ENCODE measurements at regions not wholly inside any gene's neighbourhood (a gene's known extent, or its start where the extent isn't known, plus 50 kb on each side); places are given as distances from the start of the nearest gene placed in this dataset.

DNA sequence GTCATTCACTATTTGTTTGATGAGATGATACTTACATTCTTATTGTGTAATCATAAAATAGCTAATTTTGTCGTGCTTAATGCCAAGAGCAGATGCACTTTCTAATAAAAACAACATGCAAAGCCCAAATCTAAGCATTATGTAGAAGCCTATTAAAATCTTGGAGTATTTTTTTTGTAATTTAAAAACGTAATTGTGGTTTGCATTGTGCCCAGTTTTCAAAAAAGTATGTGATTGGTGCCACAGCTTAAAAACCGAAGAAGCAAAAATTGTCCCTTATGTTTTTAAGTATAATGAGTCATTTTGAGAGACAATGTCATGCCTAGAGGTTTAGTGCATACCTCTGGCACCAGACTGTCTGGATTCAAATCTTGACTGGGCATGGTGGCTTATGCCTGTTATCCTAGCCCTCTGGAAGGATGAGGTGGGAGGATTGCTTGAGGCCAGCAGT is 464.8 kb upstream of the RGS6 start:
- Histone ChIP-seq H3K36me3 (no peaks in the 10 kb centered on the region), H3K27ac (replicated peaks in 1 of 4) (no peak overlapping the region), H3K9me3 (no peaks in the 10 kb centered on the region), H3K4me1 (peaks cover 0 to 9% (median 0%) of the 10 kb centered on the region in 4 donors), H3K4me3 (no peak overlapping the region), H3K27me3 (no peaks in the 10 kb centered on the region)
- no peak for DNase-seq (ENCODE audit: extremely low spot score)
- intact Hi-C loops (cut with DNase I): no loop called here
- 72% methylated on average over 3 of the region's 3 CpGs for WGBS
- TF ChIP-seq, protein P1, sequence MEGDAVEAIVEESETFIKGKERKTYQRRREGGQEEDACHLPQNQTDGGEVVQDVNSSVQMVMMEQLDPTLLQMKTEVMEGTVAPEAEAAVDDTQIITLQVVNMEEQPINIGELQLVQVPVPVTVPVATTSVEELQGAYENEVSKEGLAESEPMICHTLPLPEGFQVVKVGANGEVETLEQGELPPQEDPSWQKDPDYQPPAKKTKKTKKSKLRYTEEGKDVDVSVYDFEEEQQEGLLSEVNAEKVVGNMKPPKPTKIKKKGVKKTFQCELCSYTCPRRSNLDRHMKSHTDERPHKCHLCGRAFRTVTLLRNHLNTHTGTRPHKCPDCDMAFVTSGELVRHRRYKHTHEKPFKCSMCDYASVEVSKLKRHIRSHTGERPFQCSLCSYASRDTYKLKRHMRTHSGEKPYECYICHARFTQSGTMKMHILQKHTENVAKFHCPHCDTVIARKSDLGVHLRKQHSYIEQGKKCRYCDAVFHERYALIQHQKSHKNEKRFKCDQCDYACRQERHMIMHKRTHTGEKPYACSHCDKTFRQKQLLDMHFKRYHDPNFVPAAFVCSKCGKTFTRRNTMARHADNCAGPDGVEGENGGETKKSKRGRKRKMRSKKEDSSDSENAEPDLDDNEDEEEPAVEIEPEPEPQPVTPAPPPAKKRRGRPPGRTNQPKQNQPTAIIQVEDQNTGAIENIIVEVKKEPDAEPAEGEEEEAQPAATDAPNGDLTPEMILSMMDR (IDR thresholded peaks at IDR 0.05): no peak
- TF ChIP-seq POLR2AphosphoS5 (IDR thresholded peaks at IDR 0.05) (no peak), POLR2A (IDR thresholded peaks at IDR 0.05; ENCODE audit: low read depth) (no peak), EP300 (IDR thresholded peaks at IDR 0.05) (no peak)

DNA sequence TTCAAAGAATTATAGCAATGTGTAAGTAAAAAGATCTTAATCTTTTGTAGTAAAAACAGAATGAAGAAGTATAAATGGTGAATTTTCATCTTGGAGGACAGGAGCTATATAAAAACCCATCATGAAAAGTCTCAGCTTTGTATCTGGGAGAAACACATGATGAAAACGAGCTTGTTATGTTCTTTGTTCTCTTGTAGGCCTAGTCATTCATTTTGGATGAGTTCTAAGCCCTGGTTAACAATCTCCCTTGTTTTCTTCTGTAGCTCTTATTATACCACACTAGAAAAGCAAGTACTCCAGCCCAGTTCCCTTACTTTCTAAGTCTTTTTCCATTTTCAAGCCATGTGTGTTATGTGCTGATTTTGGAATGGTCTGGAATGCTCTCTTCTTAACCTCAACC is 463.5 kb upstream of the RGS6 start:
- TF ChIP-seq POLR2AphosphoS5 (IDR thresholded peaks at IDR 0.05) (no peak), POLR2A (IDR thresholded peaks at IDR 0.05; ENCODE audit: low read depth) (no peak), EP300 (IDR thresholded peaks at IDR 0.05) (no peak)
- TF ChIP-seq, protein P1 (IDR thresholded peaks at IDR 0.05): no peak

DNA sequence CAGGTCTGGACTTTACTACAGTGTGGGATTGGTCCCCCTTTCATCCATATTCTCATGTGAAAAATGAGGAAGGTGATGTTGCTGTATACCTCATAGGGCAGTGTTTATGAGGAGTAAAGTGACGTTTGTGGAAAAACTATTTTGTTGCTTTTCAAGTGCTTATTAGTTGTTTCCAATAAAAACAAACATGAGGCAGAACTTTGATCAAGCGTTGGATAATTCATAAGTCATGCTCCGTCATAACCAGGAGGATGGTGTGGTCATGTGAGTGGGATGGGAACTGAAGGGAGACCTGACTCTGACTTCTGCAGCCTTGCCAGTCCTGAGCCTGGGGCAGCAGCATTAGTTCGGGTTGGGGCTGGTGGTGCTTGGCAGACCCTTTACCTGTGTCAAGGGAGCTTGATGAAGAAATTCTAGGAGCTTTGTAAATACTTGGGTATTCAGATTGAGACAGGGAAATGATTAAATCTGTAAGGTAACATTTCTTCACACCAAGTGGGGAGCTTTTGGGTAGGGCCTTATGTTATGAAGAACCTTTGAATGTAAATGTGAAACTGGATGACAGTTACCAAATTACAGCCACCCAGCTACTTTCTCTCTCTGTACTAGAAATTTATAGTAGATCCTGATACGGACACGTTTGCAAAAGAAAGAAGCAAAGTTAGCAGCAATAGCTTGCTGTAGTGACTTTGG is 462.4 kb upstream of the RGS6 start:
- no peak overlapping the region for H3K27ac ChIP-seq (replicated peaks in 1 of 4)
- intact Hi-C loops (cut with DNase I): no loop called here
- TF ChIP-seq POLR2A (IDR thresholded peaks at IDR 0.05; ENCODE audit: low read depth): no peak
- TF ChIP-seq, protein P1 (IDR thresholded peaks at IDR 0.05): no peak
- no peak for TF ChIP-seq EP300 (IDR thresholded peaks at IDR 0.05)
- TF ChIP-seq POLR2AphosphoS5 (IDR thresholded peaks at IDR 0.05): no peak
- H3K4me1 ChIP-seq: peaks cover 0 to 22% (median 6%) of the 10 kb centered on the region in 4 donors
- H3K36me3 ChIP-seq: no peaks in the 10 kb centered on the region
- 71% methylated on average over 6 of the region's 6 CpGs for WGBS
- DNase-seq (ENCODE audit: extremely low spot score): no peak
- no peak overlapping the region for H3K4me3 ChIP-seq
- H3K27me3 ChIP-seq: no peaks in the 10 kb centered on the region
- H3K9me3 ChIP-seq: no peaks in the 10 kb centered on the region

More for the DNA sequence above, 463.5 kb upstream of the RGS6 start:
- H3K36me3 ChIP-seq: no peaks in the 10 kb centered on the region
- peaks cover 0 to 11% (median under 1%) of the 10 kb centered on the region in 4 donors for H3K4me1 ChIP-seq
- WGBS: 76% methylated on average over 1 of the region's 1 CpG
- DNase-seq (ENCODE audit: extremely low spot score): no peak
- no peaks in the 10 kb centered on the region for H3K27me3 ChIP-seq
- no peaks in the 10 kb centered on the region for H3K9me3 ChIP-seq
- H3K27ac ChIP-seq (replicated peaks in 1 of 4): no peak overlapping the region
- H3K4me3 ChIP-seq: no peak overlapping the region
- intact Hi-C loops (cut with DNase I): no loop called here

DNA sequence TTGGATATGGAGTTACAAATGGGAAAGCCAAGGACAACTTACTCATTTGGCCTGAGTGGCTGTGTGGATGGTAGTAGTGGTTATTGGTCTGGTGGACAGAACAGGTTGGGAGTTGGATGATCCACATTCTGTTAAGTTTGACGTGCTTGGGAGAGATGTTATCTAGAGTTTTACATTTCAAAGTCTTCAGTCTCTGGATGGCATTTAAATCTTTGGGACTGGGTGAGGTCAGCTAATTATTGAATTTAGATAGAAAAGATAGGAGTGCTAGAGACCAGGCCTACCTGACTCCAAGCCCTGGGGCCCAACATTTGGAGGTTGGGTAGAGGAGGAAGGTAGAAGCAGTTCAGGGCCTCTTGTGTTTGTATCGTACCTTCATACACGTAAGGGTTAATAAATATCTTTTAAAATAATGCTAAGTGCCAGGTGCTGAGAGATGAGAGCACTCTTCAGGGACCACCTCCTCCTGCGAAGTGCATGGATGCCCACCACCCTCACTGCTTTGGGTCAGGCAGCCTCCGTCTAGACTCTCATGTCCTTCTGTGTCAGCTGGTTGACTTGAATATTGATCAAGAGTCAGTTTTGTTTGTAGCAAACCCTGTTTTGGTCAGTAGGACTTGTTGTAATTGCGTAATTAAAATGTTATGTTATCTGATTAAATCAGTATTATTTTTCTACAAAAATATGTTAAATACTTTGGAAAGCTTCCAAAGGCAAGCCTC is 460.4 kb upstream of the RGS6 start:
- no peaks in the 10 kb centered on the region for H3K9me3 ChIP-seq
- H3K27me3 ChIP-seq: no peaks in the 10 kb centered on the region
- H3K27ac ChIP-seq (replicated peaks in 1 of 4): no peak overlapping the region
- no peak overlapping the region for H3K4me3 ChIP-seq
- WGBS: 92% methylated on average over 6 of the region's 6 CpGs
- H3K4me1 ChIP-seq: peaks cover 0 to 28% (median 11%) of the 10 kb centered on the region in 4 donors
- no peak for DNase-seq (ENCODE audit: extremely low spot score)
- no peaks in the 10 kb centered on the region for H3K36me3 ChIP-seq
- intact Hi-C loops (cut with DNase I): no loop called here
- no peak for TF ChIP-seq POLR2A (IDR thresholded peaks at IDR 0.05; ENCODE audit: low read depth)
- no peak for TF ChIP-seq POLR2AphosphoS5 (IDR thresholded peaks at IDR 0.05)
- TF ChIP-seq EP300 (IDR thresholded peaks at IDR 0.05): no peak
- TF ChIP-seq, protein P1 (IDR thresholded peaks at IDR 0.05): no peak

Measured in esophagus muscularis mucosa (tissue), 4 donors.